SK-N-SH treated with all-trans-retinoic acid at 6 μM for 48 hours (cell line): ENCODE measurements at regions not wholly inside any gene's neighbourhood (a gene's known extent, or its start where the extent isn't known, plus 50 kb on each side); places are given as distances from the start of the nearest gene placed in this dataset.

Experiments
- ARNTL ChIP-seq: fragments of 450-650 bp; formaldehyde crosslinking; IDR thresholded peaks from 2 replicates; pipeline ENCODE4 v1.5.0; 2020; ENCODE audit warnings: low read depth, mild to moderate bottlenecking, moderate library complexity, borderline replicate concordance
- BACH2 ChIP-seq: fragments of 250-450 bp; sonication (Bioruptor Pico); IDR thresholded peaks from 2 replicates; pipeline ENCODE4 v1.9.0; 2021; ENCODE audit warnings: mild to moderate bottlenecking, borderline replicate concordance
- CSRNP3 ChIP-seq: fragments of 250-450 bp; sonication (Bioruptor Pico); IDR thresholded peaks from 2 replicates; pipeline ENCODE4 v1.5.1; 2021; ENCODE audit warnings: mild to moderate bottlenecking, moderate library complexity
- GLIS3 ChIP-seq: fragments of 250-450 bp; sonication (Bioruptor Pico); IDR thresholded peaks from 2 replicates; pipeline ENCODE4 v1.5.0; 2020; ENCODE audit warnings: mild to moderate bottlenecking, moderate library complexity
- OSR1 ChIP-seq: fragments of 250-450 bp; sonication (Bioruptor Pico); IDR thresholded peaks from 2 replicates; pipeline ENCODE4 v1.8.0; 2022; ENCODE audit warnings: moderate library complexity, mild to moderate bottlenecking, inconsistent platforms
- PATZ1 ChIP-seq: fragments of 250-450 bp; sonication (Bioruptor Pico); IDR thresholded peaks from 2 replicates; pipeline ENCODE4 v1.8.0; 2020; ENCODE audit warnings: mild to moderate bottlenecking, moderate library complexity, borderline replicate concordance
- SNAI2 ChIP-seq: fragments of 250-450 bp; sonication (Bioruptor Pico); IDR thresholded peaks from 2 replicates; pipeline ENCODE4 v1.5.0; 2020; ENCODE audit warnings: mild to moderate bottlenecking, moderate library complexity
- TOX ChIP-seq: fragments of 250-450 bp; sonication (Bioruptor Pico); IDR thresholded peaks from 2 replicates; pipeline ENCODE4 v1.8.0; 2021; ENCODE audit warnings: mild to moderate bottlenecking, moderate library complexity, borderline replicate concordance
- TSHZ2 ChIP-seq: fragments of 250-450 bp; sonication (Bioruptor Pico); IDR thresholded peaks from 2 replicates; pipeline ENCODE4 v1.5.0; 2020; ENCODE audit warnings: mild to moderate bottlenecking, moderate library complexity
- ZFP3 ChIP-seq: fragments of 250-450 bp; sonication (Bioruptor Pico); IDR thresholded peaks from 2 replicates; pipeline ENCODE4 v1.5.0; 2020; ENCODE audit warnings: mild to moderate bottlenecking, moderate library complexity
- ZFP30 ChIP-seq: fragments of 450-650 bp; formaldehyde crosslinking; IDR thresholded peaks from 2 replicates; pipeline ENCODE4 v1.5.0; 2022; ENCODE audit warnings: mild to moderate bottlenecking, moderate library complexity
- ZNF8 ChIP-seq: fragments of 450-650 bp; formaldehyde crosslinking; IDR thresholded peaks from 2 replicates; pipeline ENCODE4 v1.5.0; 2020; ENCODE audit warnings: mild to moderate bottlenecking, moderate library complexity

DNA sequence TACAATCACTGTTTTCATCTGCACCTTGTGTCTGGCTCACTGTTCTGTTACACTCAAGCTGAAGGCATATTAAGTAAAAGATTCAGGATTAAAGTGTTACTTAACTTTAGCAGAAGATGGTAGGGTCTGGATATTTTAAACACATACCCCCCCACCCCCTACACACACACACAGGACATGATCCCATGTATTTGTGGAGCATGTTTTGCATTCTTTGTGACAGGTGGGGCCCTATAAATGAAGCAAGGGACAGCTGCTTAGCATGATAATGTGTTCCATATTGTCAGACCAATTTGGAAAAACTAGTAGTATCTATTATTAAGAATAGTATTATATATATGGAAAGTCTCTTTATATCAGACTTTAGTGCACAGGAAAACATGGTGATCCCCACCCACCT is 335.2 kb upstream of the TNP1 start:
- TF ChIP-seq PATZ1 (CRISPR knock-in tag) (no peak), OSR1 (no peak), ZFP30 (CRISPR knock-in tag) (no peak), ZNF8 (no peak), CSRNP3 (no peak), ZFP3 (CRISPR knock-in tag) (no peak), TOX (CRISPR knock-in tag) (no peak), BACH2 (CRISPR knock-in tag) (no peak), TSHZ2 (CRISPR knock-in tag) (no peak), ARNTL (CRISPR knock-in tag) (no peak), GLIS3 (no peak), SNAI2 (CRISPR knock-in tag) (no peak)
